GM20000 (cell line): ENCODE measurements at regions not wholly inside any gene's neighbourhood (a gene's known extent, or its start where the extent isn't known, plus 50 kb on each side); places are given as distances from the start of the nearest gene placed in this dataset.

ENCODE experiments used
- DNase-seq: peaks from one replicate; pipeline ENCODE4 v3.0.0; 2012; ENCODE audit warnings: low spot score
- TF ChIP-seq, protein P1 (sequence below): IDR thresholded peaks from 2 replicates; pipeline ENCODE4 v1.5.1; 2012; ENCODE audit warnings: mild to moderate bottlenecking, control low read depth; ENCODE audit errors: extremely low read depth, missing control alignments

DNA sequence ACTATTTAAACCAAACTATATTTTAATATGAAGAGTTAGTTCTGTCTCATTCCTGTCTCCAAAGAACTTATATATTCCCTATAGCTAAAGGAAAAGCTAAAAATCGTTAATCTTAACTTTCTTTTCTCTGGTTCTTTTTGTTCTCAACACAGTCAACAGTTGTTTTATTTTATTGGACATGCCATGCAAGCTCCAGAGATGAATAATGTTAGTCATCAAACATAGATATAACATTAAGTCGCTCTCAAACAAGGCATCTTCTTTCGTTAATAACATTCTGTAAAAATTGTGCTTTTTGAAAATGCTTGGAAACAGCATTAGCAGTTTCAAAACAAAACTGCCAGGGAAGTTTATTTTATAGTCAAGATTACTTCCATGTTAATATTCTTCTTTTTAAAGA is 117.9 kb upstream of the GPM6A start:
- TF ChIP-seq, protein P1, sequence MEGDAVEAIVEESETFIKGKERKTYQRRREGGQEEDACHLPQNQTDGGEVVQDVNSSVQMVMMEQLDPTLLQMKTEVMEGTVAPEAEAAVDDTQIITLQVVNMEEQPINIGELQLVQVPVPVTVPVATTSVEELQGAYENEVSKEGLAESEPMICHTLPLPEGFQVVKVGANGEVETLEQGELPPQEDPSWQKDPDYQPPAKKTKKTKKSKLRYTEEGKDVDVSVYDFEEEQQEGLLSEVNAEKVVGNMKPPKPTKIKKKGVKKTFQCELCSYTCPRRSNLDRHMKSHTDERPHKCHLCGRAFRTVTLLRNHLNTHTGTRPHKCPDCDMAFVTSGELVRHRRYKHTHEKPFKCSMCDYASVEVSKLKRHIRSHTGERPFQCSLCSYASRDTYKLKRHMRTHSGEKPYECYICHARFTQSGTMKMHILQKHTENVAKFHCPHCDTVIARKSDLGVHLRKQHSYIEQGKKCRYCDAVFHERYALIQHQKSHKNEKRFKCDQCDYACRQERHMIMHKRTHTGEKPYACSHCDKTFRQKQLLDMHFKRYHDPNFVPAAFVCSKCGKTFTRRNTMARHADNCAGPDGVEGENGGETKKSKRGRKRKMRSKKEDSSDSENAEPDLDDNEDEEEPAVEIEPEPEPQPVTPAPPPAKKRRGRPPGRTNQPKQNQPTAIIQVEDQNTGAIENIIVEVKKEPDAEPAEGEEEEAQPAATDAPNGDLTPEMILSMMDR, result no peak
- DNase-seq, result no peak

DNA sequence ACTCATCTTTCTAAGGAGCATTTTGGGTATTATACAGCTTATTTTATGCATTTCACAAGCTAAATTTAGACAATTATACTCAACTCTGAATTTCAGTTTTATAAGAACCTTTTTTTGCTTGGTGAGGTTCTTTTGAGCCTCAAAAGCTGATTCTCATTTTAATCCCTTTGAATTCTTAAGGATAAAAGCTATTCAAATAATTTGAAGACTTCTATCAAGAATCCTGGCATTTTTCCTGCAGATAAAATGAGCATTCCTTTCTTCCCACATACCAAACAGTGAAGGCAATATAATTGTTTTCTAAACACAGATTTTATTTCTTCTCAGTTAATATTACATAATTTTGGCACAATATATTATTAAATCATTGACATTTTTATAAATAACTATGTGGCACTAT is 118.4 kb upstream of the GPM6A start:
- TF ChIP-seq, protein P1, result no peak
- DNase-seq, result no peak

DNA sequence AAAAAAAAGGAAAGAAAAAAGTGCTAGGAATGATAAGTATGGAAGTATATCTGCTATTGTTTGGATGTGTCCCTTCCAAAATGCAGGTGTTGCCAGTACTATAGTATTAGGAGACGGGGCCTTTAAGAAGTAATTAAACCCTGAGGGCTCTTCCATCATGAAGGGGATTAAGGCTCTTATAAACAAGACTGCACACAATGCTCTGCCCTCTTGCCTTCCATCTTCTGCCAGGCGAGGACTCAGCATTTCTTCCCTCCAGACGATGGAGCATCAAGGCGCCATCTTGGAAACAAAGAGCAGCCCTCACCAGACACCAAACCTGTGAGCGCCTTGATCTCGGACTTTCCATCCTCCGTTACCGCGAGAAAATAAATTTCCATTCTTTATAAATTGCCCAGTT is 120.1 kb upstream of the GPM6A start:
- TF ChIP-seq, protein P1, result no peak
- DNase-seq, result no peak

DNA sequence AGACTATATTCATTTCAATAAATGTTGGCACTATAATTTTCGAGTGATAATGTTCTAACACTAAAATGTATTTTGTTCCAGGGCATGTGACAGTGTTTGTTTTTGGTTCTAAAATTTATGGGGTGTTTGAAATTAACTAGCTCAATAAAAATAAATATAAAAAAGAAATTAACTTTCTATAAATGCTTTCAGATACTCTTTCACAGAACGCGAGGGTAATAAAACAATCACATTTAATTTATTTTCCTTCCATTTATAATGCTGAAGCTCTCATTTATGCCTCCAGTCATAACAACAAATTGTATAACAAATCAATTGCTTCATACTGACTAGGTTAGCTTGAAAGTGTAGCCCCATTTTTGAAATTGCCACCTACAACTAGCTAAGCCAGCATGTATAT is 122.4 kb upstream of the GPM6A start:
- TF ChIP-seq, protein P1, result no peak
- no peak for DNase-seq

DNA sequence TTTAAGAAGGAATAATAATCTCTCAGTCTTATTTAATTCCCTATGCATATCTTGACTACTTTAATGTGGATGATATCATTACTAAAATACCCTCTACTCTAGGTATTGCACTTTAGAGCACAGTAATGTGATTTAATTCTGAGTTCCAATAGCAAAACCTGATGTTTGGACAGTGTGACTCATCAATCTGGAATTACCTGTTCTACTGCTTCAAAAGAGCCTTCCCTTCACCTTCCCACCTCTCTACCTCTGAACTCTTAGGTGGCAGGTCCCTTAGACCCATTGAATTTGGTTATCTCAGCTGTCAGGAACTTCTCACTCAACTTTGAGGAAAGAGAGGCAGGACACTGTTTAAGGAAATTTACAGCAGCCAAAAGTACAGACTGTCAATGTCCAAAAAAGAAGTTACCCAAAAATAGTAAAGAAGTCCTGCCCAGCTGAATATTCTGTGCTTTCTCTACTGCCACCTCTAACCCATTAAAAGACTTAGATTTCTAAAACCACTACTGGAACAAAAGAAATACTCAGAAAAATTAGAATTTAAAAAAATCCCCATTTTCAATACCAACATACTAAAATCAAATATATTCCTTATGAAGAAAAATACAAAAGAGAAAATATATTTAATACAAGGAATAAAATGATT is 123.1 kb upstream of the GPM6A start:
- no peak for DNase-seq
- TF ChIP-seq, protein P1, result no peak

DNA sequence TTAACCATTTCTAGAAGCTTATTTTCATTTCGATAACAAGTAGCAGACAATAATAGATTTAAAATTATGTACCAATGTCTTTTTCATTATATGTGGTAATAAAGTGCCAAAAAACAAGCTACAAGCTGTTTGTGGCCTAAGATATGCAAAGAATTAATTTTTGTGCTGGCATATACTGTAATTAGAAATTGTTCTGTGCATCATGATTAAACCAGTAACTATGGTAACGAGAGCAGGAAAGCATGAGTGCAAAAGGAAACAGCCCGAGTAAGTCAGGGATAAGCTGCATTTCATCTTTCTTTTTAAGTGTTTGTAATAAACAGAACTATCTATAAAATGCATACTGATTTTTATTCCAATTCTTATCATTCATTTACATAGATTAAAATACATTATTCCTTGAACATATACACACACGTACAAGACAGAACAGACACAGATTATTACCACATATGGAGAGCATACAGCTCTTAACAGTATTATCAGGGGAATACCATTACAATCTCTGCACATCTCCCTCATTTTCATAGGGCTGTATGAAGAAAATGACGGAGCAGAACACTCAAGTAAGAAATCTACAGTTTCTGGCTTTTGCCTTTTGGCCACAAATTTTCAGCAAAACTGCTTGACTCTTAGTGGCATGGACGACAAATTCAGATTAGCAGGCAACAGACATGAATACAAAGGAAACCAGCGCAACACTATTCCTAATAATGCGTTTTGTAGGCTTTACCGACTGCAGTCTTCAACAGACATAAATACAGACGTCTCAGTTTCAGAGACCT is 121.3 kb upstream of the WDR17 start:
- TF ChIP-seq, protein P1, result no peak
- no peak for DNase-seq

DNA sequence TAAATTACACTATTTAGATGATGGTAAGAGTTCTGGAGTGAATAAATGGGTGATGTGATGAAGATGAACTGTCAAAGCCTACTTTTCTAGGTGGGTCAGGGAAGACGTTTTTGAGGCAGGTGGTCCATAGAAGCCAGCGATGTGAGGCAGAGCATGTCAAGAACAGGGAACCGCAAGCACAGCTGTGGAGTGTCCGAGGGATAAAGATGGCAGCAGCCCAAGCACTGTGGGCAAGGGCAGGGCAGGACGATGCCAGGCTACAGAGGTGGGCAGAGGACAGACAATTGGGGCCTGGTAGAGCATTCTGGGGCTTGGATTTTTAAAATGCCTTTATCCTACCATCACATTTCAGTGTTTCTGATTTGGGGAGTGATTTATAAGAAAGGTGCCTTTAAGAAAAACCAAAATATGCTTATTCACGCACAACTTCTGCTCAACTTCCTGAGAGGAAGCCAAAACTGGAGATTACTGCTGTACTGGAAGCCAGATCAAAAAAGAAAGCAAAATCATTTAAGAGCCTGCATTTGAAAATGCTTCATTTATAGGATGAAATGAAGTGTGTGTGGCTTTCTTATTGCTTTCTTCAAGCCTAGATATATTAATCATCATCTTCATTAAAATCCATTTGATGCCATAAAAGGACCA is 119.0 kb upstream of the WDR17 start:
- no peak for DNase-seq

More for the DNA sequence above, 119.0 kb upstream of the WDR17 start:
- TF ChIP-seq, protein P1, result no peak
